ENCODE measurements at regions not wholly inside any gene's neighbourhood (a gene's known extent, or its start where the extent isn't known, plus 50 kb on each side); places are given as distances from the start of the nearest gene placed in this dataset.

DNA sequence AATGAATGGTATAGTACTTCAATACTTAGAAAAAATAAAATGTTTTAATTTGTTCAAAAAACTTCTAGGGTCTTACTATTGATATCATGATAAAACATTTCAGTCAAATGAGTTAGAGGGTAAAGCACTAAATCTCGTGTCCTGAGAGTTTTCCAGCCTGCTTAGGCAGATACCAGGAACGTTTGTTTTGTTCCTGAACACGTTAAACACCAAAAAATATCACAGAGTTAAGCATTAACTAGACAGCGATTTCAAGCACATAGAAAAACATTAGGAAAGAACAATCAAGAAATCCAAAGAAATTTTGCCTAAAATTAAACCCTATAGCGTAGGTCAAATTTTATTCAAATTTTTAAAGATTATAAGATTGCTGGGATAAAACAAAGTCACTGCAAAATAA, 204.6 kb upstream of the AGR3 start:
- no peak overlapping the region for H3K27ac ChIP-seq (ENCODE audit: low read depth in 1 of 2, low read length in 2 of 2)
- H3K4me3 ChIP-seq (ENCODE audit: low read length), result no peak overlapping the region
- no peaks in the 10 kb centered on the region for H3K4me1 ChIP-seq (ENCODE audit: insufficient read depth, low read length)
- DNase-seq (no peak), ATAC-seq (ENCODE audit: poor library complexity) (no peak)
- intact Hi-C loops (cut with DNase I, micrococcal nuclease), result no loop called here
- H3K36me3 Mint-ChIP-seq (ENCODE audit: low read depth), result no peaks in the 10 kb centered on the region
- H3K27ac Mint-ChIP-seq, result no peak overlapping the region
- TF ChIP-seq, protein P1, sequence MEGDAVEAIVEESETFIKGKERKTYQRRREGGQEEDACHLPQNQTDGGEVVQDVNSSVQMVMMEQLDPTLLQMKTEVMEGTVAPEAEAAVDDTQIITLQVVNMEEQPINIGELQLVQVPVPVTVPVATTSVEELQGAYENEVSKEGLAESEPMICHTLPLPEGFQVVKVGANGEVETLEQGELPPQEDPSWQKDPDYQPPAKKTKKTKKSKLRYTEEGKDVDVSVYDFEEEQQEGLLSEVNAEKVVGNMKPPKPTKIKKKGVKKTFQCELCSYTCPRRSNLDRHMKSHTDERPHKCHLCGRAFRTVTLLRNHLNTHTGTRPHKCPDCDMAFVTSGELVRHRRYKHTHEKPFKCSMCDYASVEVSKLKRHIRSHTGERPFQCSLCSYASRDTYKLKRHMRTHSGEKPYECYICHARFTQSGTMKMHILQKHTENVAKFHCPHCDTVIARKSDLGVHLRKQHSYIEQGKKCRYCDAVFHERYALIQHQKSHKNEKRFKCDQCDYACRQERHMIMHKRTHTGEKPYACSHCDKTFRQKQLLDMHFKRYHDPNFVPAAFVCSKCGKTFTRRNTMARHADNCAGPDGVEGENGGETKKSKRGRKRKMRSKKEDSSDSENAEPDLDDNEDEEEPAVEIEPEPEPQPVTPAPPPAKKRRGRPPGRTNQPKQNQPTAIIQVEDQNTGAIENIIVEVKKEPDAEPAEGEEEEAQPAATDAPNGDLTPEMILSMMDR (IDR thresholded peaks at IDR 0.05), result no peak
- no peaks in the 10 kb centered on the region for H3K27me3 ChIP-seq (ENCODE audit: control insufficient read depth in 1 of 2, insufficient read depth in 2 of 2, low read length in 2 of 2)
- H3K36me3 ChIP-seq (ENCODE audit: insufficient read depth, low read length), result no peaks in the 10 kb centered on the region
- no peaks in the 10 kb centered on the region for H3K9me3 ChIP-seq (ENCODE audit: control insufficient read depth in 1 of 2, insufficient read depth in 1 of 2, low read length in 2 of 2)
- no peaks in the 10 kb centered on the region for H3K9me3 Mint-ChIP-seq
- CTCF ChIA-PET, result no interaction called here
- POLR2A ChIA-PET, result no interaction called here
- no peaks in the 10 kb centered on the region for H3K27me3 Mint-ChIP-seq
- no peaks in the 10 kb centered on the region for H3K4me1 Mint-ChIP-seq (ENCODE audit: low read depth)
- no peak overlapping the region for H3K4me3 Mint-ChIP-seq

DNA sequence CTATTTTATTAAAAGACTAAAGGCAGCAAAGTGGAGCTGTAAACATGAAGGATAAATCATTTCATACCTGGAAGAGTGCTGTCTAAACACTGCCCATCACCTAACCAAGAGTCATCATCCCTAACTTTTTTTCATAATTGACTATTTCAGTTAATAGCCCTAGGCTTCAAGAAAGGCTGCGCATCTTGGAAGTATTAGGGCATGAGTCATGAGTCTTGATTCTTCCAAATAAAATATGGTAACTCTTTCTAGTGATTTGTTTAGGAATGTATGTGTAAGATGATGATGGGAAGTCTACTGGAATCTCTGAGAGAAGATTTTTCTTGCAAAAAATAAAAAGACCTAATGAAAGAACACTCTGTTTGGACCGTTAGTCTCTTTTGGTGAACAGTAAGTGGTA, 207.7 kb upstream of the AHR start:
- Histone ChIP-seq H3K9me3 (ENCODE audit: control insufficient read depth in 1 of 2, insufficient read depth in 1 of 2, low read length in 2 of 2) (no peaks in the 10 kb centered on the region), H3K4me1 (ENCODE audit: insufficient read depth, low read length) (no peaks in the 10 kb centered on the region), H3K36me3 (ENCODE audit: insufficient read depth, low read length) (no peaks in the 10 kb centered on the region), H3K27me3 (ENCODE audit: control insufficient read depth in 1 of 2, insufficient read depth in 2 of 2, low read length in 2 of 2) (no peaks in the 10 kb centered on the region), H3K27ac (ENCODE audit: low read depth in 1 of 2, low read length in 2 of 2) (no peak overlapping the region), H3K4me3 (ENCODE audit: low read length) (no peak overlapping the region)
- TF ChIP-seq, protein P1 (IDR thresholded peaks at IDR 0.05), result no peak
- Mint-ChIP-seq H3K4me1 (ENCODE audit: low read depth) (no peaks in the 10 kb centered on the region), H3K27me3 (no peaks in the 10 kb centered on the region), H3K9me3 (no peaks in the 10 kb centered on the region), H3K4me3 (no peak overlapping the region), H3K36me3 (ENCODE audit: low read depth) (no peaks in the 10 kb centered on the region), H3K27ac (no peak overlapping the region)
- ATAC-seq (ENCODE audit: poor library complexity), result no peak
- ChIA-PET POLR2A (no interaction called here), CTCF (no interaction called here)
- no peak for DNase-seq
- intact Hi-C loops (cut with DNase I, micrococcal nuclease), result no loop called here

DNA sequence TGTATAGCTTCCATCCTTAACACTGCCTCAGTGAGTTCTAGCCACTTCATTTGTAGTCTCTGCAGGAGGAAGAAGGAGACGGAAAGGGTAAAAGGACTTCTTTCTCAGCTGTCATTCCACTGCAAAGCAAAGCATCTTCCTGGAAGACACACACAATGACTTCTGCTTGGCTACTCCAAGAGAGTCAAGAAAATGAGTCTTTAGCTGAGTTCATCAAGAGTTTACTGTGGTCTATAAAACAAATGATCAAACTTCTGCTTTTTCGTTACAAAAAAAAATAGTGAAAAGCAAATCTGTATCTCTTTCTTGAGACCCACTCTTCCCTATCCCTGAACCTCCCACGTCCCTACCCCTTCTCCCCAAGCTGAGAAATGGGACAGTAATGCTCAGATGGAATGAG, 205.0 kb upstream of the AHR start:
- no peaks in the 10 kb centered on the region for H3K9me3 ChIP-seq (ENCODE audit: control insufficient read depth in 1 of 2, insufficient read depth in 1 of 2, low read length in 2 of 2)
- no peak for ATAC-seq (ENCODE audit: poor library complexity)
- no peak overlapping the region for H3K27ac ChIP-seq (ENCODE audit: low read depth in 1 of 2, low read length in 2 of 2)
- TF ChIP-seq, protein P1 (IDR thresholded peaks at IDR 0.05), result no peak
- intact Hi-C loops (cut with DNase I, micrococcal nuclease), result no loop called here
- H3K27me3 Mint-ChIP-seq, result no peaks in the 10 kb centered on the region
- no peaks in the 10 kb centered on the region for H3K36me3 ChIP-seq (ENCODE audit: insufficient read depth, low read length)
- H3K4me3 ChIP-seq (ENCODE audit: low read length), result no peak overlapping the region
- ChIA-PET POLR2A (no interaction called here), CTCF (no interaction called here)
- H3K27me3 ChIP-seq (ENCODE audit: control insufficient read depth in 1 of 2, insufficient read depth in 2 of 2, low read length in 2 of 2), result no peaks in the 10 kb centered on the region
- H3K4me1 Mint-ChIP-seq (ENCODE audit: low read depth), result no peaks in the 10 kb centered on the region
- H3K4me3 Mint-ChIP-seq, result no peak overlapping the region
- H3K36me3 Mint-ChIP-seq (ENCODE audit: low read depth), result no peaks in the 10 kb centered on the region
- H3K4me1 ChIP-seq (ENCODE audit: insufficient read depth, low read length), result no peaks in the 10 kb centered on the region
- no peaks in the 10 kb centered on the region for H3K9me3 Mint-ChIP-seq
- H3K27ac Mint-ChIP-seq, result no peak overlapping the region
- DNase-seq, result no peak

Data from CD4-positive, alpha-beta T cell (primary cell).